Uterus (tissue), 3 donors: ENCODE measurements at regions not wholly inside any gene's neighbourhood (a gene's known extent, or its start where the extent isn't known, plus 50 kb on each side); places are given as distances from the start of the nearest gene placed in this dataset.

Experiments
- DNase-seq, 2 donors: peaks; one replicate each; pipeline ENCODE4 v3.0.0-alpha.2; 2019 to 2020
- H3K27ac ChIP-seq, 2 donors: fragments of 200-600 bp; sonication (generic); 1 replicate in 1 of 2; 2 replicates in 1 of 2; pipeline ENCODE4 v1.5.1; 2016 to 2018
- H3K27me3 ChIP-seq, 2 donors: fragments of 200-600 bp; sonication (generic); one replicate each; pipeline ENCODE4 v1.5.1; 2018 to 2019; ENCODE audit warnings: control low read depth in 1 of 2
- H3K36me3 ChIP-seq, 2 donors: fragments of 200-600 bp; sonication (generic); one replicate each; pipeline ENCODE4 v1.5.1; 2019; ENCODE audit warnings: control low read depth in 1 of 2
- H3K4me1 ChIP-seq, 2 donors: fragments of 200-600 bp; sonication (generic); one replicate each; pipeline ENCODE4 v1.5.1; 2018 to 2019; ENCODE audit warnings: control low read depth in 1 of 2
- H3K4me3 ChIP-seq, 2 donors: fragments of 200-600 bp; sonication (generic); 1 replicate in 1 of 2; 2 replicates in 1 of 2; pipeline ENCODE4 v1.5.1; 2018 to 2019; ENCODE audit warnings: mild to moderate bottlenecking in 1 of 2
- H3K9me3 ChIP-seq, 2 donors: fragments of 200-600 bp; sonication (generic); one replicate each; pipeline ENCODE4 v1.5.1; 2019; ENCODE audit warnings: control low read depth in 1 of 2
- POLR2A ChIP-seq, 2 donors: fragments of 450-650 bp; IDR thresholded peaks; one replicate each; pipeline ENCODE4 v1.6.1; 2016; ENCODE audit warnings: antibody characterized with exemption in 2 of 2, mild to moderate bottlenecking in 1 of 2, moderate library complexity in 1 of 2
- intact Hi-C: fragments of 100-400 bp; cut with DNase I; formaldehyde crosslinking; loops from one replicate; pipeline ENCODE4 v1.15.1; 2023; ENCODE audit warnings: low total_unique reads
- TF ChIP-seq, protein P1 (sequence below), 4 experiments: fragments of 200-600 bp in 2 of 4; fragments of 450-650 bp in 2 of 4; sonication (generic) in 2 of 4; IDR thresholded peaks; one replicate each; pipeline ENCODE4 v1.5.1; 2016 to 2019; ENCODE audit warnings: antibody characterized with exemption in 4 of 4, mild to moderate bottlenecking in 2 of 4, moderate library complexity in 1 of 4
- donor health status: DM: yes; HTN: yes; CAD: no.

DNA sequence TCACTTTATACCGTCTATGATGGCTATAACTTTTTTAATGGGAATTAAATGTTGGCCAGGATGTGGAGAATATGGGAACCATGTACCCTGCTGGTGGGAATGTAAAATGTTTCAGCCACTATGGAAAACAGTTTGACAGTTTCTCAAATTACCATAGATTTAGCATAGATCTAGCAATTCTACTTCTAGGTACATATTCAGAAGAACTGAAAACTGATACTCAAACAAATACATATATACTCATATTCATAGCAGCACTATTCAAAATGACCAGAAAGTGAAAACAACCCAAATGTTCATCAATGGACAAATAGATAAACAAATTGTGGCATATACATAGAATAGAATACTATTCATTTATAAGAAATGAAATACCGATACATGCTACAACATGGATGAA, 539.4 kb downstream of the IGSF11 start:
- TF ChIP-seq, protein P1, sequence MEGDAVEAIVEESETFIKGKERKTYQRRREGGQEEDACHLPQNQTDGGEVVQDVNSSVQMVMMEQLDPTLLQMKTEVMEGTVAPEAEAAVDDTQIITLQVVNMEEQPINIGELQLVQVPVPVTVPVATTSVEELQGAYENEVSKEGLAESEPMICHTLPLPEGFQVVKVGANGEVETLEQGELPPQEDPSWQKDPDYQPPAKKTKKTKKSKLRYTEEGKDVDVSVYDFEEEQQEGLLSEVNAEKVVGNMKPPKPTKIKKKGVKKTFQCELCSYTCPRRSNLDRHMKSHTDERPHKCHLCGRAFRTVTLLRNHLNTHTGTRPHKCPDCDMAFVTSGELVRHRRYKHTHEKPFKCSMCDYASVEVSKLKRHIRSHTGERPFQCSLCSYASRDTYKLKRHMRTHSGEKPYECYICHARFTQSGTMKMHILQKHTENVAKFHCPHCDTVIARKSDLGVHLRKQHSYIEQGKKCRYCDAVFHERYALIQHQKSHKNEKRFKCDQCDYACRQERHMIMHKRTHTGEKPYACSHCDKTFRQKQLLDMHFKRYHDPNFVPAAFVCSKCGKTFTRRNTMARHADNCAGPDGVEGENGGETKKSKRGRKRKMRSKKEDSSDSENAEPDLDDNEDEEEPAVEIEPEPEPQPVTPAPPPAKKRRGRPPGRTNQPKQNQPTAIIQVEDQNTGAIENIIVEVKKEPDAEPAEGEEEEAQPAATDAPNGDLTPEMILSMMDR (IDR thresholded peaks at IDR 0.05), result no peak
- no peak for TF ChIP-seq POLR2A (IDR thresholded peaks at IDR 0.05)
- Histone ChIP-seq H3K4me1 (no peaks in the 10 kb centered on the region), H3K4me3 (no peak overlapping the region), H3K27ac (no peak overlapping the region), H3K36me3 (no peaks in the 10 kb centered on the region), H3K9me3 (no peaks in the 10 kb centered on the region), H3K27me3 (no peaks in the 10 kb centered on the region)
- no peak for DNase-seq
- intact Hi-C loops, result no loop called here

DNA sequence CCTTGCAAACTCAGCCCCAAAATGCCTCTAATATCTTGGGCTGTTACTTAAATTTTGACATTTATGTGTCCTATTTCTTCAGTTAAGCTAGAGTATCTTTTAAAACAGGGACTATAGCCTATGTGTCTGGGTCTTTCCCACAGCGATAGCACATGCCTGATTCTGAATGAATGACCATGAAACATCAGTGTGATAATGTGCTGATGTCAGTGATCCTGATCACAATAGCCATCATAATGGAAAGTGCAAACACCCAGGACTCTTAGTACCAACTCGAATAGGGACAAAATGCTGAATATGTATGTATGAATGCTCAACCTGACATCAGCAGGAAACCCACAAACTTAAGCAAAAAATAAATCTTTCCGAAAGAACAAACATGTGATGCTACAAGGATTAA, 537.4 kb downstream of the IGSF11 start:
- H3K9me3 ChIP-seq, result no peaks in the 10 kb centered on the region
- no peaks in the 10 kb centered on the region for H3K36me3 ChIP-seq
- no peak overlapping the region for H3K4me3 ChIP-seq
- H3K4me1 ChIP-seq, result peaks cover 0 to 5% of the 10 kb centered on the region in 2 donors
- no peak overlapping the region for H3K27ac ChIP-seq
- no peaks in the 10 kb centered on the region for H3K27me3 ChIP-seq
- DNase-seq, result no peak
- intact Hi-C loops, result no loop called here
- TF ChIP-seq POLR2A (IDR thresholded peaks at IDR 0.05), result no peak
- TF ChIP-seq, protein P1 (IDR thresholded peaks at IDR 0.05), result no peak

DNA sequence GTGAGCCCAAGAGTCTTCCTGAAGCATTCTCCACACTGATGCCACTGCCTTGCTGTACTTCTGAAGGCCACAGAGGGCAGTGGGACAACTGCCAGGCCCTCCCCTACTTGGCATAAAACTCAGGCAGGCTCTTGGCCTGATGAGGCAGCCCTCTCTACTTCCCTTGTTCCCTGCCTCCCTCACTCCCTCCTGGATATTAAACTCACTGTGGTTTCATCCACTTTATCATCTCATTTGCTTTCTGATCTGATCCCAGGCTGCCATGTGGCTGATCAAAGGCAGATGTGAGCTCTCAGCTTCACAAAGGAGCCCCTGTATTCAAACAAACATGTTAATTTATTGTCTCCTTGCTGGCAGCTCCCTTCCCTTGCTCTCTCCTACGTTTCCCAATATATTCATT, 533.5 kb downstream of the IGSF11 start:
- Histone ChIP-seq H3K36me3 (no peaks in the 10 kb centered on the region), H3K4me1 (peaks cover 0 to 5% of the 10 kb centered on the region in 2 donors), H3K27me3 (no peaks in the 10 kb centered on the region), H3K27ac (no peak overlapping the region), H3K4me3 (no peak overlapping the region), H3K9me3 (no peaks in the 10 kb centered on the region)
- peak in 1 of 2 donors; percentile 17 for DNase-seq
- TF ChIP-seq, protein P1 (IDR thresholded peaks at IDR 0.05), result no peak
- TF ChIP-seq POLR2A (IDR thresholded peaks at IDR 0.05), result no peak
- intact Hi-C loops, result no loop called here

DNA sequence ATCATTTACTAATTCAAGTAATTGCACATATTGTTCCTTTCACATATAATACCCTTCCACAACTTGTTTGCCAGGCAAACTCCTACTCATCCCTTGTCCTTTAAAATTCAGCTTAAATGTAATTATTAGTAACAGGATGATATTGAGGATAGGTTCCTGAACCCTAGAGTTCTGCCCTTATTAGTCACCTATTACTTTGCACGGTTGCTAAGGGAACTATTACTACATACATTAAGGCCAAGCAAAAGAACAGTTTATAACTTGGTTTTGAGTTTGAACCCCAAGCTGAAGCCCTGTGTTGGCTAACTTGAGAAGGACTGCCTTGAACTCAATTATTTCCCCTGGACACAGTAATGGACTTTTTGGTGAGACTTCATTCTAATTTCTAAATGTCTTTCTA, 529.7 kb downstream of the IGSF11 start:
- Histone ChIP-seq H3K4me3 (no peak overlapping the region), H3K36me3 (no peaks in the 10 kb centered on the region), H3K4me1 (peaks cover 0 to 5% of the 10 kb centered on the region in 2 donors), H3K27me3 (no peaks in the 10 kb centered on the region), H3K27ac (no peak overlapping the region), H3K9me3 (no peaks in the 10 kb centered on the region)
- TF ChIP-seq, protein P1 (IDR thresholded peaks at IDR 0.05), result no peak
- no peak for TF ChIP-seq POLR2A (IDR thresholded peaks at IDR 0.05)
- intact Hi-C loops, result no loop called here
- DNase-seq, result no peak

DNA sequence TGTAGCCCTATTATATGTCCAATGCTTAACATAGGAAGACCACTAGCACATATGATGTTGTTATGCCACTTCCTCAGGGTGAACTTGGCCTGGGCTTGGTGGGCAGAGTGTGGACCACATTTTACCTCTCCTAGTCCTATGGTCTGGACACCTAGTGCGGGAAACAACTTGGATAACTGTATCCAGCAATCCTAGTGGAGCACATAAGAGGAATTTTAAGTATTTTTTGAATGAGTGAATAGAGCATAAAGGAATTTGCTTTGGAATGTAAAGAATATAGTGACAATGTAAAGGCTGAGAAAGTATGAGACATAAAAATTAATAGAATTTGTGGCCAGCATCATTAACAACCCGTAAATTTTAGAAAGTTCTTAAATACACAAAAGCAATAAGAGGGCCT, 528.9 kb downstream of the IGSF11 start:
- DNase-seq, result no peak
- TF ChIP-seq, protein P1 (IDR thresholded peaks at IDR 0.05), result no peak
- no peak for TF ChIP-seq POLR2A (IDR thresholded peaks at IDR 0.05)

More for the DNA sequence above, 528.9 kb downstream of the IGSF11 start:
- H3K9me3 ChIP-seq, result no peaks in the 10 kb centered on the region
- intact Hi-C loops, result no loop called here
- no peak overlapping the region for H3K4me3 ChIP-seq
- H3K4me1 ChIP-seq, result peaks cover 0 to 4% of the 10 kb centered on the region in 2 donors
- H3K27ac ChIP-seq, result no peak overlapping the region
- H3K36me3 ChIP-seq, result no peaks in the 10 kb centered on the region
- H3K27me3 ChIP-seq, result no peaks in the 10 kb centered on the region
